ENCODE measurements at regions not wholly inside any gene's neighbourhood (a gene's known extent, or its start where the extent isn't known, plus 50 kb on each side); places are given as distances from the start of the nearest gene placed in this dataset.

DNA sequence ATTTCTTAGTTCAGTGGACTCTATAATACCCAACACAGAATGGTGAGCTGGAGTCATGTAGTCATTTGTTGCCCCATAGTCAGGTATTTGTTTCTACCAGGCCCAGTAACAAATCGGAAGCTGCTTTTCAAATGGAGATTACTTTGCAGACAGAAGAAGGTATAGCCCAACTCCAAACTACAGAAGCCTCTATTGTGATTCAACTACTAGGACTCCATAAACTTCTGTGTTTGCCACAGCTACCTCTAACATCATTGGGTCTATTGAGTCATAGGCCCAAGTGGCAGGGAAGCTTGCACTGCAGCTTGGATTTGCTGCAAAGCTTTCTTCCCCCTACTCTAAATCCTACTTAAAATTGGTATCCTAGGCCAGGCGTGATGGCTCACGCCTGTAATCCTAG is 148.8 kb upstream of the STK26 start:
- TF ChIP-seq, protein P1, sequence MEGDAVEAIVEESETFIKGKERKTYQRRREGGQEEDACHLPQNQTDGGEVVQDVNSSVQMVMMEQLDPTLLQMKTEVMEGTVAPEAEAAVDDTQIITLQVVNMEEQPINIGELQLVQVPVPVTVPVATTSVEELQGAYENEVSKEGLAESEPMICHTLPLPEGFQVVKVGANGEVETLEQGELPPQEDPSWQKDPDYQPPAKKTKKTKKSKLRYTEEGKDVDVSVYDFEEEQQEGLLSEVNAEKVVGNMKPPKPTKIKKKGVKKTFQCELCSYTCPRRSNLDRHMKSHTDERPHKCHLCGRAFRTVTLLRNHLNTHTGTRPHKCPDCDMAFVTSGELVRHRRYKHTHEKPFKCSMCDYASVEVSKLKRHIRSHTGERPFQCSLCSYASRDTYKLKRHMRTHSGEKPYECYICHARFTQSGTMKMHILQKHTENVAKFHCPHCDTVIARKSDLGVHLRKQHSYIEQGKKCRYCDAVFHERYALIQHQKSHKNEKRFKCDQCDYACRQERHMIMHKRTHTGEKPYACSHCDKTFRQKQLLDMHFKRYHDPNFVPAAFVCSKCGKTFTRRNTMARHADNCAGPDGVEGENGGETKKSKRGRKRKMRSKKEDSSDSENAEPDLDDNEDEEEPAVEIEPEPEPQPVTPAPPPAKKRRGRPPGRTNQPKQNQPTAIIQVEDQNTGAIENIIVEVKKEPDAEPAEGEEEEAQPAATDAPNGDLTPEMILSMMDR (IDR thresholded peaks at IDR 0.05; ENCODE audit: low read length): no peak
- TF ChIP-seq EZH2phosphoT487 (IDR thresholded peaks at IDR 0.05; ENCODE audit: low read length): no peak
- TF ChIP-seq EZH2 (optimal IDR thresholded peaks at IDR 0.05; ENCODE audit: low read depth, low read length): no peak
